ENCODE measurements at regions not wholly inside any gene's neighbourhood (a gene's known extent, or its start where the extent isn't known, plus 50 kb on each side); places are given as distances from the start of the nearest gene placed in this dataset.
"Not testable (repeated sequence)": the region's sequence is repeated elsewhere in the genome, so short reads cannot be mapped to it uniquely, and the experiment has no call there.

DNA sequence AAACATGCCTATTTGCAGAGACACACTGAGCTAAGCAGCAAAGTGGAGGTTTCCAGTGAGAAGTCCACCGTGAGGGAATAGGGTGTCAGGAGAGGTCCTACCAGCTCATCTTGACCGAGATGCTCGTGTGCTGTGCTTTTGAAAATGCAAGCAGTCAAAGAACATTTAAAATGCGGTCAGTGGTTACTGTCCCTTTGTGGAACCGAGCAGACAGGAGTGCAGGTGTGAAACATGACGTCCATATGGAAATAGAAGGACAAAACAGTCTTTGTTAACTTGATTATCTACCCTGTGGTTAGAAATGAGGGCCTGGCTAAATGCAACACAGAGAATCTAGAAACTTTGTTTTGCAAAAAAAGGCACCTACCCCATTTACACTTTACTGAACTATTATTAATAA, 473.3 kb downstream of the SPATA31A6 start:
- DNase-seq = not testable (repeated sequence)

DNA sequence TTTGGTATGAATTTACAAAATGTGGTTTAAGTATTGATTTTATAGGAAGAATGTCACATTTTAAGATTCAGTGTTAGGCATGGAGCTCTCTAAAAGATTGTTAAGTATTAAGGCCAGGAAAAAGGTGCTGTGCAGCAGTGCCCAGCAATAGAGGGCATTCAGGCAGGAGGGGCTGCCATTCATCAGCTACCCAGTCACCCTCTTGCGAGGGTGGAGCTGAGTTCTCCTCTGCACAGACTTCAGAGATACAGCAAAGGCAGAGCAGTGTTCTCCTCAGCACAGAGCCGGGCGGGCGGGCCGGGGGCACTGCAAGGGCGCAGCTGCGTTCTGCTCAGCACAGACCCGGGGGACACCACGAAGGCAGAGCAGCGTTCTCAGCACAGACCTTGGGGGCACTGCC, 474.0 kb downstream of the SPATA31A6 start:
- not testable (repeated sequence) for DNase-seq

DNA sequence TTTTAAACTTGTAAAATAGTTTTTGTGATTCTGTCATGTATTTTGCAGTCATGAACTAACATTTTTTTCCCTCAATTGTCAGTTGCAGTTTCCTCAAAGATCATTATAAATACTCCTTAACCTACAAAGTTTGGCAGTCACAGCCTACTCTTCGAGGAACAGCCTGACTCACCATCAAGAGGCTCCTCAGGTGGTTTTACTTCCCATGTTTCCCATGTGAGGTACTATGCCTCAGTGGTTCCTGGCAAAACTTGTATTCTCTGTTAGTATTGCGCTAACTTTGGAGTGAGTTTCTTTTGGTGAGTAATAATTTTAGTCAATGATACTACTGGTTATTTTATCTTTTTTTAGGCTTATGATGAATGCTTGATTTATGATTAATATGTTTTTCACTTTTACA, 513.7 kb downstream of the SPATA31A6 start:
- DNase-seq = not testable (repeated sequence)

DNA sequence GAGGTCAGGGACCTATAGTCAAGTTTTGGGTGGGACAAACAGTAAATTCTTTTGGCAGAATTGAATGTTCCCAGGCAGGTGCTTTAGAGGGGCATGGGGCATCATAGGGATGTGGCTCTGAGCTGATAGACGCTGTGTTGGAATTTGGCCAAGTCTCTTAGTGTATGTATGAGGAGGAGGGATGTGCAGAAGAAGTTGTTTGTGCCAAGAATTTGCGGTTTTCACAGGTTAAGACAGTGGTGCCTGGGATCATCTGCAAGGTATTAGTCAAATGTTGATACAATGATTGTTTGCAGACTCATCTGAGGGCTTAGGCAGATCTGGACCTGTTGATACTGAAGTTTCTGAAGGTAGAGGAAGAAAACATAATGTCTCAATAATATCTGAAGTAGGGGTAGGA, 519.4 kb downstream of the SPATA31A6 start:
- DNase-seq = not testable (repeated sequence)

DNA sequence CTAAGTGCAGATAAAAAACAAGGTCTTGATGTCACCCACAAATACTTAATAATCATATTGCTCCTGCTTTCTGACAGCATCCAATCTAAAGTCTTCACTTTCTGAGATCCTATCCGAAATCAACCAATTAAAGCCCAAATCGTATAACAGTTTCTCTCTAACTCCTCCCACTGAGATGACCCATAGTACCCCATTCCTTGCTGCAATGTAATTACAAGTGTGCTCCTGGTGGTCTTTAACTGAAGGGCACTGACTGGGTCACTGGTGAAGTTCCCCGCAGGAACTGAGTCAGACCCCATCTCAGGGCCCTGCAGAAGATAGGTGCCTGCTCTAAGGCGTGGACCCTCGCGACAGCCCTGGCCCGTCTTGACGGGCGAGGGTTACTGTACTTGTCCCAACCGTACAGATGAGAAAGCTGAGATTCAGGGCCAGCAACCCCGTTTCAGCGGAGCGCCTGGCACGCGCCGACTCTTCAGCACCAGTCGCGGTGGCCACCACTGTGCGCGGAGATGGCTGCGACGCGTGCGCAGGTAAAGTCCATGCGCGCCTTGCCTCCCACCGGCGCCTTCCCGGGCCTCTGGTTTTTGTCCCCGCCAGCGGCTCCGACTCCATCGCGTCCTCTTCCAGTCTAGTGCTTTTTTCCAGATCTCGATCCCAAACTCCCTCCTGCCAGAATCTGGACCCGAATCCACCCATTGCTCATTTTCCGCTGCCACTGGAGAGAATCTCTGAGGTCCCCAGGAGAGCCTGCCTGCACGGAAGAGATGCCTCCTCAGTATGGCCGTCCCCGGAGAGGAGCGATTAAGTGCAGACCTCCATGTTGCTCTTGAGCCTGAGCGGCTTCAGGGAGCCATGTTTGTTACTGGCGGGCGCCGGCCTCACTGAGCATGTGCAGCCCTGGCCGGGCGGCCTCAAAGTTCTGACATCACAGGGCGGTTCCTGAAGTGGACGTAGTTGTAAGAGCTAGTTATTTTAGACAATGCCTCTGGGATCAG, 541.7 kb downstream of the SPATA31A6 start:
- peak; percentile 73 for DNase-seq

DNA sequence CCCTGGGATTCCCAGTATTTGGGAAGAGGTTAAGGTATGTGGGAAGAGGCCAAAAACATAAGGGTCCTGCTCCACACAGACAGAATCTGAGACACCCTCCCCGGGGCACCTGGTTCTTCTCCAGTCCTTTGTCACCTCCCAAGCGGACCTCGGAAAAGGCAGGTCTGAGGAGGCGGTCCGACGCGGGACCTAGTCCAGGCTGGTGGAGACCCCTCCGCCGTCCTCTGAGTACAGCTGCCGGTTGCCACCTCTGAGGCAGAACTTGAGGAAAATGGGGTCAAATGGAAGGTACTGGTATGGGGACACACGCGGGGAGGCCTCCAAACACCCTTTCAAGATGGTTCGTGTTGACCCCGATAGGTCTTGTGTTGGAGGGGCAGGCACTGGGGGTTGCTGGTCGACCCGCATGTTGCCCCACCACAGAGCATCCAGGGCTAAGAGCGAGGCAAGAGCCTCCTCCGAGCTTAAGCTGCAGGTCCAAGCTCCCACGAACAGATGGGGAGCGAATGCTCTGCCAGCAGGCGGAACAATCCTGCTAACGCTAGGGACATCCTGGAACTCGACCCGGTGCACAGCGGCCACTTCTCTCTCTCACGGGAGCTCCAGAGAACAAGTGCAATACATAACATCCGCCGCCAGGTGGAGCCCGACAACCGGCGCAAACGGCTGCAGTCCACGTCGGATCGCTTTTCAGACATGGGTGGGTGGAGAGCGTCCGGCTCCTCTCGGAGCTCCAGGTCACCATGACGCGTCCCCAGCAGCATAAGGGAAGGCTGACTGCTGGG, 559.8 kb downstream of the SPATA31A6 start:
- DNase-seq = peak; percentile 83

DNA sequence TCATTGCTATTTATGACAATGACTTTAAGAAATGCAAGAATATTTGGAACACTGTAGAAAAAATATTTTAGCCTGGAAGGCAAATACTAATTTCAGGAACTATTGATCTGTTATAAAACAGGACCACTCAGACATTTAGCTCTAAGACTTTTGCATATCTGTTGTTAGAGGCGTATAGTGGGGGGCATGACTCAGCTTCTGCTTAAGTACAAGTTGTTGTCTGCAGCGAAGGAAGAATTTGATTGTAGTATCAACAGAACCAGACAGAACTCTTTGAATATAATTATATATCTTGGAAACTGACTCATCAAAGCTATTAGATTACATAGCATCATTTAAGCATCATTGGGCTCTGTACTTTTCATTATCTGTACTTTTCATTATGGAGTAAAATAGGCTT, 573.8 kb downstream of the SPATA31A6 start:
- DNase-seq = not testable (repeated sequence)

DNA sequence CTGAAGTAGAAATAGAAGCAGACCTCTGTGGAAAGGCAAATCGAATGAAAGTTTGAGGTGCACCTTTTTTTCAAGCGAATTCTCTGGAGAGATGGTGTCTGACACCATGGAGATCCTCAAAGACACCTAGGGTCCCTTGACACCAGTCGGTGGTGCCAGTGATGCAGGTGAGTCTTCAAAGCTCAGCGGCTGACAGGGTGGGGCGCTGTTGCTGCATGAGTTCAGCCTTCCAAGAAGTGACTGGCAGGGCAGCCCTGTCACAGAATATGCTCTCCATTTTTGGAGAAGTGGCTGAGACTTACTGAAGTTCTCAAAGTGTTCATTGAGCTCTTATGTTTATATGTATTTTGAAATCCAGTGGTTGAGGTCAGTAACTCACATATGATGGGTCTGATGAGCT, 575.9 kb downstream of the SPATA31A6 start:
- not testable (repeated sequence) for DNase-seq

DNA sequence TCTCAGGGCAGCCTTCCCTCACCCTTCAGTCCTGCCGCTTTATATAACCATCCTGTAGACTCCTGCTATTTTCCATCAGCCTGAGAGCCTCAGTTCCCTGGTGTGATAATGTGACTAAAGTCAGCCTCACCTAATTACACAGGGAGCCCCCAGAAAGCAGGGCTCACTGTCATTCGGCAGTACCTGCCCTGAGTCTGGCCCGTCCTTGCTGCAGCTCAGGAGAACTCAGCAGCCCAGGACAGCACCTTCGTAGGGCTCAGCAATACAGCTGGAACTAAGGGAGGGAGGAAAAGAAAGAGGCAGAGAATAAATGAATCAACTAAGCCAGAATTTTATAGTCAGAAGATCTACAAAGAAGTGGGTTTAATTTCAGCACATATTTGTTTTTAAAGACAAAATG, 598.7 kb downstream of the SPATA31A6 start:
- DNase-seq = not testable (repeated sequence)

DNA sequence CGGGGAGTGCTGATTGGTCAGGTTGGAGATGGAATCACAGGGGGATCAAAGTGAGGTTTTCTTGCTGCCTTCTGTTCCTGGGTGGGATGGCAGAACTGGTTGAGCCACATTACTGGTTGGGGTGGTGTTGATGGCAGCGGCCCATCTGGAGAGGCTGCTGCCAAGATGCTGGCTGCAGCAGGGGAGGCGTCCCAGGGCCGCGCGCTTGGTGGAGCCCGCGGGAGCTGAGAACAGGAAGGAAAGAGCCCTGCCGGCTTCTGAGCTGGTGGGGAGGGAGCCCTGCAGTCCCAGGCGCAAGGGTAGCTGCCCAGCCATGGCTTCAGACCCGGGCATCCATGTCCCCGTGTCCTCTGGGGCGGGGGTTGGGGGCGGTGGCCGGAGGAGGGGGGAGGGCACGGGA, 609.3 kb downstream of the SPATA31A6 start:
- DNase-seq = not testable (repeated sequence)

DNA sequence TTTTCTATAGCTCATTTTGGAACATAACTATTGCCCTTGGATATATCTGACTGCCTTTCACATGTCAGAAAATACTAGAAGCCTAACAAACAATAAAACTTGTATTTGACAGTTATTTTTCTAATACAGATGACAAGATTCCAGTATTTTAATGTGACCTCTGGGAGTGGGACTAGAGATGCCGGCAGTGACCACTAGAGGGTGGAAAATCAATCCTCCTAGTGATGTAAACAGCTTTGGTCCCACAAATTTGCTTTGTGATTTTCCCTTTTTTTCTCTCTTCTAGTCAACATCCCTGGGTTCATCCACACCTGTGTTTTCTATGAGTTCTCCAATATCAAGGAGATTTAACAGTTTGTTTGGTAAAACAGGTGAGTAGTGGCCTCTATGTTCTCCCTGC, 615.1 kb downstream of the SPATA31A6 start:
- DNase-seq = not testable (repeated sequence)

DNA sequence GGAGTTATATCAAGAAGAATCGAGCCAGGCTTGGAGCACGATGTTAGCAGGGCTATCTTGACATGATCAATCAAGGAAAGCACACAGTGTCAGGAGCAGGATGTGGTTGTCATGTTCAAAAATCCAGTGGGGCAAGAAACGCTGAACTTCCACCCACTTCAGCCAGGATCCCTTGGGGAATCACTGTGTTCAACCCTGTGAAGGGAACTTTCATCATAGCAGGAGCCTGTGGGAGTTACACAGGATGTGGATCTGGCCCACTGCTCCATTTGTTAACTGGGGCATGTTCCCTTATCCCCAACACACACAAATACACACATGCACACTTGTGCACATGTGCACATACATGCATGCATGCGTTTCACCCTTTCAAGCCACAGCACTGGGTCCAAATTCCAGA, 619.3 kb downstream of the SPATA31A6 start:
- not testable (repeated sequence) for DNase-seq

DNA sequence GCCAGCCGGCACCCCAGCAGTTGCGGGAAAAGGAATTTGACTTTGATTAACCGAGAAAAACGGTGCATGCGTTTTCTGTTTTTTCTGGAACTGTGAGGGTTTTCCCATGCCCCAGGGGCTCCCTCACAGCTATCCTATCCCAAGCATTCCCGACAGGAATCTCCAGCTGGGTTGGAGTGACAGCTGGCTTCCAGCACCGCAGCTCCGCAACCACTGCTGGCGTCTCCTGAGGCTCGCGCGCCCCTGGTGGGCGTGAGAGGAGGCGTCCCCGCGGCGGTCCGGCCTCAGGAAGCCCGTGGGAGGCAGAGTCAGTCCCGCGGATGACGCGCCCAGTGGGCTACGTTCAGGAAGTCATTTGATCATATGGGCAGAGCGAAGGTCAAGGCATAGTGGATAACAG, 623.2 kb downstream of the SPATA31A6 start:
- DNase-seq = not testable (repeated sequence)

DNA sequence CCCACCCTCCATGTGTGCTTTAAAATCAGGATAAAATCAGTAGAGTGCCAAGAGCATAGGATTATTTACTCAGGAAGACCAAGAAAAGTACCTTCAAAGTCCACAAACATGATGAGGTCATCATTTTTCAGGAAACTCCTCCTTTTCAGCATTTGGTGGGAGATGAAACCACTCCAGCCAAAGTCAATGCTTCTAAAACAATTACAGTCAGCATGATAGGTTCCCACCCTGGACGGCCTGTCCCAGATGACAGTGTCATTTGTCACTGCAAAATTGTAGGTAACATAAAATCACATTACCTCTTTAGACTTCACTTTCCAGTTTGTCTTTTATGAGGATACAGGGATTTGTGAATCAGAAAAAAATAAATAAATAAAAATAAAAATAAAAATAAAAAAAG, 638.0 kb downstream of the SPATA31A6 start:
- DNase-seq = not testable (repeated sequence)

DNA sequence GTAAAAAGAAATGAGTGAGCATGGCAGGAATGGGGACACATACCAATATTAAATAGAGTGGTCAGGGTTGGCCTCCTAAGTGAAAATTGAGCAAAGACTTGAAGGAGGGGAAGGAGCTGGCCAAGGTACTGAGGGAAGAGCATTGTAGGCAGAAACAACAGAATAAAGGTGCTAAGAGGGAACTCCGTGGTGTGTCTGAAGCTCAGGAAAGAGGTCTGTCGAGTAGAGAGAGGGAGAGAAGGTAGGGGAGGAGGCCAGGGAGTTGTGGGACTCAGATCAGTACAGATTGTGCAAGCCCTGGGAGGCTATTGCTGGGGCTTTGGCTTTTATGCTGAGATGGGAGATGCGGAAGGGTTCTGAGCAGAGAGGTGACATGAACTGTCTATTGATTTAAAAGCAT, 664.7 kb downstream of the SPATA31A6 start:
- DNase-seq = not testable (repeated sequence)

DNA sequence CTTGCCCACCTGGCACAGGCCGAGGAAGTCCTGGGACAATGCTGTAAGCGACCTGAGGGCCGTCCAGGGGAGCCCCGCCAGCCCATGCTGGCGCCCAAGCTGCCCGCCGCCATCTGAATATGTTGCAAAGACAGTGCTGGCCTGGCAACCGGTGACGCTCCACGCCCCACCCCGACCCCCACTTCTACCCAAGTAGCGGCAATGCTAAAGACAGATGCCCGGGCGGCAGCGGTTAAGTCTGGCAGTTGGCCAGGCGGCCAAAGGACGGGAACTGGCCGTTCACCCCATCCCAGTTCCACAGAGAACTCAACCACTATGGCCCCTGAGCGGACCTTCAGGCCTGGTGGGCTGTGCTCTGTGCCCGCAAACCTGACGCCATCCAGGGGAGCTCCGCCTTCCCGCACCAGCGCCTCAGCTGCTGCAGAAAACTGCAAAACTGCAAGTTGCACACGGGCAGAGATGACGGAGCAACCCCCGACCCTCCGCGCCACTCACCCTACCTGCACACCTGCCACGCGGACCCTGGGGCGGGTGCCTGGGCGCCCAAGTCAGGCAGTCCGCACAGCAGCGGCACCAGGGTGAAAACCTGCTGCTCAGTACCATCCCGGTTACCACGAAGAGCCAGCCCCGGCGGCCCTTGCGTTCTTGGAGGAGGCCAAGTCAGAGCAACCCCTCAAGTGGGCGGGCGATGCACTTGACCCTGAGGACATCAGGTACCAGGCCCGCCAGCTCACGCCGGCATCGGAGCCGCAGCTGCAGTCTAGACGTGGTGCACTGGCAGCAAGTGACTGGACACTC, 667.6 kb downstream of the SPATA31A6 start:
- not testable (repeated sequence) for DNase-seq

DNA sequence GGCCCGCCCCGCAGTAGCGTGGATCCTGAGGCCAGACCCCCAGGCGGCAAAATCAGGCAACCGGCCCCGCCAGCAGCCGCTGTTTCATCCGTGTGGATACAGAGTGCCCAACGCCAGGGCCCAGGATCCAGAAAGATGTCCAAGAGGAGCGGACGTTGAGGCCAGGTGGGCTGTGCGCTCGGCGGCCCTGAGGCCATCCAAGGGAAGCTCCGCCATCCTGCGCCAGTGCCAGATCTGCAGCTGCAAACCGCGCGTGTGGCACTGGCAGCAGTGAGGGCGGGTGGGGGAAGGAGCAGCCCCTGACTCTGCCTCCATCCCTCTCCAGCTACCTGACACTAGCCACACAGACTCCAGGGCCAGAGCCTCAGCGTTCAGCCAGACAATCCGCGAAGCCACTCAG, 668.2 kb downstream of the SPATA31A6 start:
- not testable (repeated sequence) for DNase-seq

DNA sequence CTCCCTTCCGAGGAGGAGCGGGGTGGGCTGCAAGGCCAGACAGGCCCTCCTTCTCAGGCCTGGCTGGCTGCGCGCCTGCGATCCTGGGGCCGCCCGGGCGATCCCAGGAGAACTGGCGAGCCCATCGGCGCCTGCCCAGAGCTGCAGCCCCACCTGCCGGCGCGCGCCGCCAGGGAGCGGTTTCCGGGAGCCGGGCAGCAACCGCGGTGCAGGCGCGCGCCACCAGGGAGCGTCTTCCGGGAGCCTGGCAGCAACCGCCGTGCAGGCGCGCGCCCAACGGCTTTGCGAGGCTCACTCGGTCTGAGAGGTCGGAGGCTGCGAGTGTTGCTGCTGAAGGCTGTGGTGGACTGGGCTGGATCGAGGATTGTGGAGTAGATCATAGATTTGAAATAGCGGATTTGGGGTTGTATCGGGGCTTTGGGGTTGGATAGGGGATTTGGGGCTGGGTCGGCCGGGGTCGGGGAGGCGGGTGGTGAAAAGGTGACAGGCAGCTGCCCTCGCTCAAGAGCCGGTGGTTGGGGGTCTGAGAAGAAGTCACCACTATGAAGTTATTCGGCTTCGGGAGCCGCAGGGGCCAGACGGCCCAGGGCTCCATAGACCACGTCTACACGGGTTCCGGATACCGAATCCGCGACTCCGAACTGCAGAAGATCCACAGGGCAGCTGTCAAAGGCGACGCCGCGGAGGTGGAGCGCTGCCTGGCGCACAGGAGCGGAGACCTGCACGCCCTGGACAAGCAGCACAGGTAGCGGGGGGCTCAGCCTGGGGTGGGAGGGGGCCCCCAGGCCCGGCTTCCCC, 668.9 kb downstream of the SPATA31A6 start:
- DNase-seq = not testable (repeated sequence)

DNA sequence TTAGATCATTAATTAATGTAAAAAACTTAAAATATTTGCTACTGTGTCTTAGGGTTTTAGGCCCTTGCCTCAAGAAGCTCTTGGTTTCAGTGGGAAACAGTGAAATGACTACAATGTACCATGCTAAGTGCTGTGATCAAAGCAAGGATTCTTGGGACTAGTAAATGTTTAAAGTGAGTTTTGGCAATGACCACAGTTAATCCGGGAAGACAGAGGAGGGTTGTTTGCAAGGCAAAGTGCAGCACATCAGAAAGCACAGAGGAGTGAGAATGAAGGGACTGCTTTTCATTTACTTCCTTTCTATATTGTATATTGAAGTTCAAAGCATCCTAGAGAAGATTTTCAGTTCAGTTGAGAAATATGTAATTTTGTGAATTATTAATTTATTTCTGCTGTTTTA, 676.7 kb downstream of the SPATA31A6 start:
- not testable (repeated sequence) for DNase-seq

DNA sequence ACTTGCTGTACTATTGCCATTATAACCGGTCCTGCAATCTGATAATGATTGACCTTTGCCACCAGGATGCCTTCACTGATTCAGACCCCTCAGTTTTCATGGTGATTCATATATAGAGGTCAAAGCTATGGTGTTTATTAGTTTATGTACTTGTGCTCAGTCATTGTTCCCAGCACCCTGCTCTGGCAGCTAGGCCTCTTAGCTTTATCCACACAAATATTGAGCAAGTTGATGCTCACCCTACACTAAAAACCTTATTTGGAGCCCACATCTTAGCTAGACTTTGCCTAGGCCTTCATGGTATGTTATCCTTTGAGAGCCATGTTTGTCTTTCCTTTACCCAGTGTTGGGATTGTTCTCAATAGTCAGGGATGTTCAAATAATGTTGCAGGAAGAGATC, 679.0 kb downstream of the SPATA31A6 start:
- DNase-seq = not testable (repeated sequence)

All from activated effector memory CD4-positive, alpha-beta T cell treated with anti-CD3 and anti-CD28 coated beads, Interleukin-2, amount 50 U/mL, for 16 hours (primary cell).